H1 (cell line): ENCODE measurements at regions not wholly inside any gene's neighbourhood (a gene's known extent, or its start where the extent isn't known, plus 50 kb on each side); places are given as distances from the start of the nearest gene placed in this dataset.

Source experiments
- CTCF ChIA-PET: fragments of 300-600 bp; sonication (Branson Sonifier 250); formaldehyde crosslinking; loops from one replicate; lab custom pipeline; 2021; ENCODE audit not compliant: partially characterized antibody; lab: Charles Lee
- POLR2A ChIA-PET: fragments of 300-600 bp; sonication (Branson Sonifier 250); formaldehyde crosslinking; loops from one replicate; lab custom pipeline; 2021; ENCODE audit warnings: inconsistent platforms; ENCODE audit not compliant: partially characterized antibody; lab: Charles Lee
- DNase-seq, 2 experiments: peaks; one replicate each; pipeline versions ENCODE4 v3.0.0 to v3.0.0-alpha.2; 2010 to 2022; ENCODE audit warnings: low spot score in 2 of 2, low read depth in 1 of 2, mixed read lengths in 1 of 2
- FAIRE-seq: peaks from 2 replicates; lab custom pipeline; 2011; peaks lifted over from hg19 to GRCh38; lab: Jason Lieb, UNC
- H2AFZ ChIP-seq: 2 replicates; pipeline ENCODE4 v1.8.1; 2012; ENCODE audit warnings: low read length, inconsistent platforms
- H2AK5ac ChIP-seq: 2 replicates; pipeline ENCODE4 v1.6.1; 2013; ENCODE audit warnings: low read depth, low read length
- H2BK120ac ChIP-seq: replicated peaks from 2 replicates; pipeline ENCODE3; 2013; ENCODE audit warnings: low read depth, low read length, inconsistent platforms
- H2BK12ac ChIP-seq: 2 replicates; pipeline ENCODE4 v1.6.1; 2013; ENCODE audit warnings: low read depth, low read length
- H2BK15ac ChIP-seq: 2 replicates; pipeline ENCODE4 v1.6.1; 2013; ENCODE audit warnings: low read length
- H2BK20ac ChIP-seq: 2 replicates; pipeline ENCODE4 v1.6.1; 2013; ENCODE audit warnings: low read length
- H2BK5ac ChIP-seq: 2 replicates; pipeline ENCODE4 v1.6.1; 2013; ENCODE audit warnings: low read depth, low read length
- H3K14ac ChIP-seq: 2 replicates; pipeline ENCODE4 v1.6.1; 2013; ENCODE audit warnings: inconsistent platforms; ENCODE audit not compliant: insufficient read length
- H3K18ac ChIP-seq: 2 replicates; pipeline ENCODE4 v1.6.1; 2013; ENCODE audit warnings: low read length; ENCODE audit errors: extremely low read depth
- H3K23ac ChIP-seq: 2 replicates; pipeline ENCODE4 v1.6.1; 2013; ENCODE audit warnings: inconsistent platforms; ENCODE audit not compliant: insufficient read length
- H3K23me2 ChIP-seq: 2 replicates; pipeline ENCODE4 v1.6.1; 2013; ENCODE audit warnings: low read depth, low read length
- H3K27ac ChIP-seq: 2 replicates; pipeline ENCODE4 v1.6.1; 2011; ENCODE audit warnings: low read depth, low read length, inconsistent platforms
- H3K27me3 ChIP-seq, 4 experiments: replicated peaks in 1 of 4; 1 replicate in 1 of 4; 2 replicates in 3 of 4; pipeline versions ENCODE4 v1.6.1 to v1.8.1; 2011 to 2013; ENCODE audit warnings: low read length in 3 of 4, mild to moderate bottlenecking in 3 of 4, inconsistent platforms in 2 of 4, mixed read lengths in 2 of 4, moderate library complexity in 1 of 4; ENCODE audit not compliant: control insufficient read depth in 3 of 4, insufficient read depth in 3 of 4; ENCODE audit errors: extremely low read depth in 1 of 4
- H3K36me3 ChIP-seq, 4 experiments: 2 replicates each; pipeline versions ENCODE4 v1.6.1 to v1.8.1; 2011 to 2013; ENCODE audit warnings: mild to moderate bottlenecking in 4 of 4, low read length in 3 of 4, moderate library complexity in 2 of 4, control low read depth in 1 of 4, inconsistent platforms in 1 of 4; ENCODE audit not compliant: insufficient read depth in 4 of 4, control insufficient read depth in 2 of 4
- H3K4ac ChIP-seq: replicated peaks from 2 replicates; pipeline ENCODE3; 2013; ENCODE audit warnings: low read length, low read depth, mixed read lengths, inconsistent platforms; ENCODE audit not compliant: insufficient read length
- H3K4me1 ChIP-seq, 4 experiments: replicated peaks in 1 of 4; 1 replicate in 1 of 4; 2 replicates in 3 of 4; pipeline versions ENCODE4 v1.6.1 to v1.8.1; 2011 to 2013; ENCODE audit warnings: low read length in 3 of 4, inconsistent platforms in 2 of 4, mixed read lengths in 1 of 4; ENCODE audit not compliant: insufficient read depth in 4 of 4, control insufficient read depth in 3 of 4
- H3K4me2 ChIP-seq, 2 experiments: 2 replicates each; pipeline versions ENCODE4 v1.6.1 to v1.8.1; 2011 to 2013; ENCODE audit warnings: low read depth in 2 of 2, low read length in 2 of 2, control low read depth in 1 of 2, inconsistent platforms in 1 of 2, mild to moderate bottlenecking in 1 of 2; ENCODE audit not compliant: insufficient read depth in 1 of 2
- H3K4me3 ChIP-seq, 4 experiments: fragments of 200-600, 300-600 bp in 1 of 4; sonication (generic), shearing (Covaris generic), sonication (Bioruptor Twin) in 1 of 4; 2 replicates each; pipeline versions ENCODE4 v1.5.1 to v1.8.1; 2011 to 2016; ENCODE audit warnings: low read length in 4 of 4, low read depth in 3 of 4, control low read depth in 2 of 4, inconsistent platforms in 2 of 4, mild to moderate bottlenecking in 2 of 4, mixed read lengths in 1 of 4, moderate library complexity in 1 of 4; ENCODE audit not compliant: insufficient read depth in 2 of 4; ENCODE audit errors: extremely low read depth in 1 of 4
- H3K56ac ChIP-seq: replicated peaks from 2 replicates; pipeline ENCODE3; 2013; ENCODE audit warnings: low read depth, mild to moderate bottlenecking, mixed read lengths, low read length, inconsistent platforms; ENCODE audit not compliant: insufficient read length
- H3K79me1 ChIP-seq: 2 replicates; pipeline ENCODE4 v1.6.1; 2013; ENCODE audit warnings: low read depth, low read length, control low read depth
- H3K79me2 ChIP-seq, 2 experiments: 2 replicates each; pipeline versions ENCODE4 v1.6.1 to v1.8.1; 2012 to 2013; ENCODE audit warnings: low read length in 2 of 2, mild to moderate bottlenecking in 2 of 2, inconsistent platforms in 1 of 2; ENCODE audit not compliant: insufficient read depth in 2 of 2, control insufficient read depth in 1 of 2
- H3K9ac ChIP-seq, 4 experiments: replicated peaks in 1 of 4; 1 replicate in 1 of 4; 2 replicates in 3 of 4; pipeline versions ENCODE4 v1.6.1 to v1.8.1; 2011 to 2013; ENCODE audit warnings: low read depth in 3 of 4, low read length in 3 of 4, control low read depth in 2 of 4, mild to moderate bottlenecking in 2 of 4, moderate library complexity in 2 of 4, inconsistent platforms in 1 of 4; ENCODE audit errors: extremely low read depth in 1 of 4
- H3K9me3 ChIP-seq, 2 experiments: 2 replicates each; pipeline versions ENCODE4 v1.6.1 to v1.8.1; 2012 to 2013; ENCODE audit warnings: mild to moderate bottlenecking in 2 of 2, moderate library complexity in 2 of 2, control low read depth in 1 of 2, inconsistent platforms in 1 of 2, low read depth in 1 of 2, low read length in 1 of 2, mixed read lengths in 1 of 2; ENCODE audit not compliant: insufficient read depth in 2 of 2
- H4K20me1 ChIP-seq, 2 experiments: replicated peaks in 1 of 2; 2 replicates each; pipeline versions ENCODE3 to v1.8.1; 2011 to 2013; ENCODE audit warnings: inconsistent platforms in 2 of 2, low read length in 2 of 2, mild to moderate bottlenecking in 1 of 2; ENCODE audit not compliant: insufficient read depth in 2 of 2, control insufficient read depth in 1 of 2
- H4K5ac ChIP-seq: 2 replicates; pipeline ENCODE4 v1.6.1; 2013; ENCODE audit warnings: low read length, low read depth, mixed read lengths, inconsistent platforms; ENCODE audit not compliant: insufficient read length
- H4K8ac ChIP-seq: 2 replicates; pipeline ENCODE4 v1.8.0; 2013; ENCODE audit warnings: mild to moderate bottlenecking, moderate library complexity, low read length, inconsistent platforms; ENCODE audit not compliant: insufficient read depth; ENCODE audit errors: extremely low read depth
- H4K91ac ChIP-seq: replicated peaks from 2 replicates; pipeline ENCODE3; 2013; ENCODE audit warnings: low read length, mixed read lengths, inconsistent platforms; ENCODE audit not compliant: insufficient read length
- BRCA1 ChIP-seq: IDR thresholded peaks from 2 replicates; pipeline ENCODE4 v1.6.1; 2012; ENCODE audit warnings: low read depth, low read length, improper control_type of control experiment
- CREB1 ChIP-seq: IDR thresholded peaks from 2 replicates; pipeline ENCODE4 v1.6.1; 2012; ENCODE audit warnings: inconsistent platforms
- CTCF ChIP-seq, 3 experiments: IDR thresholded peaks; 1 replicate in 2 of 3; 2 replicates in 1 of 3; pipeline versions ENCODE4 v1.5.1 to v1.6.1; 2011; ENCODE audit warnings: low read length in 3 of 3, mild to moderate bottlenecking in 3 of 3, inconsistent platforms in 2 of 3, low read depth in 1 of 3, moderate library complexity in 1 of 3; ENCODE audit not compliant: insufficient read depth in 1 of 3; ENCODE audit errors: control extremely low read depth in 1 of 3
- JUN ChIP-seq: IDR thresholded peaks from 2 replicates; pipeline ENCODE4 v1.6.1; 2011; ENCODE audit warnings: low read depth, mild to moderate bottlenecking, improper control_type of control experiment, low read length
- KDM5A ChIP-seq: fragments of 200-600 bp; IDR thresholded peaks from 2 replicates; pipeline ENCODE4 v1.7.1; 2012; ENCODE audit warnings: mild to moderate bottlenecking, low read length, inconsistent platforms, mixed read lengths
- POLR2A ChIP-seq, 2 experiments: IDR thresholded peaks; 1 replicate in 1 of 2; 2 replicates in 1 of 2; pipeline ENCODE4 v1.6.1; 2011; ENCODE audit warnings: low read depth in 2 of 2, low read length in 2 of 2, mild to moderate bottlenecking in 2 of 2; ENCODE audit errors: control extremely low read depth in 1 of 2
- POLR2AphosphoS5 ChIP-seq: IDR thresholded peaks from 2 replicates; pipeline ENCODE4 v1.6.1; 2011; ENCODE audit warnings: low read depth, low read length
- SP1 ChIP-seq: IDR thresholded peaks from 2 replicates; pipeline ENCODE4 v1.6.1; 2011; ENCODE audit warnings: low read depth, low read length
- TAF7 ChIP-seq: optimal IDR thresholded peaks from 2 replicates; pipeline ENCODE3; 2011; ENCODE audit warnings: low read depth, mild to moderate bottlenecking, inconsistent platforms, low read length, moderate library complexity, borderline replicate concordance

- Histone ChIP-seq H2BK120ac (no peak overlapping the region), H3K9me3 (no peaks in the 10 kb centered on the region)
- POLR2A ChIA-PET, result no interaction called here
- TF ChIP-seq POLR2AphosphoS5 (no peak), BRCA1 (no peak), POLR2A (IDR thresholded peaks at IDR 0.05; ENCODE audit: control extremely low read depth in 1 of 2, low read depth in 2 of 2, low read length in 2 of 2) (no peak), CREB1 (no peak), CTCF (IDR thresholded peaks at IDR 0.05; ENCODE audit: control extremely low read depth in 1 of 3, insufficient read depth in 1 of 3, low read depth in 1 of 3, low read length in 3 of 3) (no peak), TAF7 (no peak), KDM5A (no peak), SP1 (no peak), JUN (no peak)
- TF ChIP-seq, all 59 proteins: peak for 0
- H3K18ac ChIP-seq, result peak overlapping the region; percentile 32; the same call in 1 of the 2 replicates
- no peak overlapping the region for H2AK5ac ChIP-seq
- no peaks in the 10 kb centered on the region for H4K20me1 ChIP-seq
- H2BK12ac ChIP-seq, result no peak overlapping the region
- no peaks in the 10 kb centered on the region for H3K23me2 ChIP-seq
- no peak overlapping the region for H3K4me2 ChIP-seq
- no peak overlapping the region for H3K4ac ChIP-seq
- no peak overlapping the region for H3K56ac ChIP-seq
- H3K23ac ChIP-seq, result no peak overlapping the region
- H3K9ac ChIP-seq, result no peak overlapping the region
- no peak overlapping the region for H3K4me3 ChIP-seq
- no peak for FAIRE-seq
- no peaks in the 10 kb centered on the region for H3K36me3 ChIP-seq
- no peaks in the 10 kb centered on the region for H3K79me1 ChIP-seq
- no peak overlapping the region for H4K91ac ChIP-seq
- no peaks in the 10 kb centered on the region for H3K27me3 ChIP-seq
- CTCF ChIA-PET, result no interaction called here
- no peak for DNase-seq
- no peak overlapping the region for H3K27ac ChIP-seq
- H2AFZ ChIP-seq, result no peak overlapping the region
- H2BK15ac ChIP-seq, result no peak overlapping the region
- H2BK20ac ChIP-seq, result no peak overlapping the region
- H3K4me1 ChIP-seq, result peaks cover 0 to 8% (median 2%) of the 10 kb centered on the region in 4 experiments; a peak in 2 of 7 replicates
- H3K14ac ChIP-seq, result no peak overlapping the region
- no peak overlapping the region for H4K5ac ChIP-seq
- peak overlapping the region; percentile 52; the same call in 1 of the 2 replicates for H2BK5ac ChIP-seq
- no peak overlapping the region for H4K8ac ChIP-seq
- no peaks in the 10 kb centered on the region for H3K79me2 ChIP-seq
Measured at GRCh38 chr4:103303011-103303410, 104.9 kb upstream of the CENPE start.
